ENCODE measurements at regions not wholly inside any gene's neighbourhood (a gene's known extent, or its start where the extent isn't known, plus 50 kb on each side); places are given as distances from the start of the nearest gene placed in this dataset.

DNA sequence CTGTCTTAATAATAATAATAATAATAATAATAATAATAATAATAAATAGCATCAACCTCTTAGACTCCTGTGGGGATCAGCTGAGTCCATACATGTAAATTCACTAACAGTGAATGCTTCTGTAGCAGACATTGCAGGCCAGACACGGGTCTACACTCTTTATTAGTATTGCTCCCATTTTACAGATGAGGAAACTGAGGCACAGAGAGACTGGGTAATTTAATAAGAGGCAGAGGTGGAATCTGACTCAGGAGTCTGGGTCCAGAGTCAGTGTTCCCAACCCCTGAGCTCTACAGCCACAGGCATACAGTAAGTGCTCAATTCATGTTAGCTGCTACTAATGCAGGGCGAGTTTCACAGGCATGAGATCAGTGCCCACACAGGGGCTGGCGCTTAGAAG lies 123.2 kb upstream of the MAP1LC3B2 start:
- CTCF ChIA-PET = interaction anchor here (0.8 kb wide), 1 partner anchor 273 kb away, joined by 3 read pairs; no protein-coding TSS in a partner anchor
- POLR2A ChIA-PET = interaction anchor here (0.6 kb wide), 1 partner anchor 128 kb away, joined by 3 read pairs; no protein-coding TSS in a partner anchor
- H3K4me3 ChIP-seq (ENCODE audit: low read depth in 2 of 2, low read length in 2 of 2) = no peak overlapping the region
- H3K36me3 ChIP-seq (ENCODE audit: control insufficient read depth, insufficient read depth, low read length) = no peaks in the 10 kb centered on the region
- no TSS peak for BruUV-seq (replicated peaks)
- no peaks in the 10 kb centered on the region; the same call in 1 of the 2 replicates for H3K9me3 ChIP-seq (ENCODE audit: control insufficient read depth, insufficient read depth, low read depth, low read length)
- DNase-seq (ENCODE audit: low read depth, low spot score) = no peak
- peaks cover 30% of the 10 kb centered on the region for H3K4me1 ChIP-seq (ENCODE audit: control insufficient read depth, insufficient read depth, low read length)
- peak overlapping the region; percentile 74 for H3K27ac ChIP-seq (ENCODE audit: low read length)
- no peaks in the 10 kb centered on the region for H3K27me3 ChIP-seq (ENCODE audit: control insufficient read depth, insufficient read depth, low read length)
- TF ChIP-seq SIN3A (IDR thresholded peaks at IDR 0.05; ENCODE audit: borderline replicate concordance, insufficient read depth, low read depth, low read length) (no peak), POLR2AphosphoS5 (IDR thresholded peaks at IDR 0.05; ENCODE audit: low read depth, low read length) (no peak), TCF7L2 (IDR thresholded peaks at IDR 0.05; ENCODE audit: low read depth, low read length) (no peak)
- TF ChIP-seq, protein P1, sequence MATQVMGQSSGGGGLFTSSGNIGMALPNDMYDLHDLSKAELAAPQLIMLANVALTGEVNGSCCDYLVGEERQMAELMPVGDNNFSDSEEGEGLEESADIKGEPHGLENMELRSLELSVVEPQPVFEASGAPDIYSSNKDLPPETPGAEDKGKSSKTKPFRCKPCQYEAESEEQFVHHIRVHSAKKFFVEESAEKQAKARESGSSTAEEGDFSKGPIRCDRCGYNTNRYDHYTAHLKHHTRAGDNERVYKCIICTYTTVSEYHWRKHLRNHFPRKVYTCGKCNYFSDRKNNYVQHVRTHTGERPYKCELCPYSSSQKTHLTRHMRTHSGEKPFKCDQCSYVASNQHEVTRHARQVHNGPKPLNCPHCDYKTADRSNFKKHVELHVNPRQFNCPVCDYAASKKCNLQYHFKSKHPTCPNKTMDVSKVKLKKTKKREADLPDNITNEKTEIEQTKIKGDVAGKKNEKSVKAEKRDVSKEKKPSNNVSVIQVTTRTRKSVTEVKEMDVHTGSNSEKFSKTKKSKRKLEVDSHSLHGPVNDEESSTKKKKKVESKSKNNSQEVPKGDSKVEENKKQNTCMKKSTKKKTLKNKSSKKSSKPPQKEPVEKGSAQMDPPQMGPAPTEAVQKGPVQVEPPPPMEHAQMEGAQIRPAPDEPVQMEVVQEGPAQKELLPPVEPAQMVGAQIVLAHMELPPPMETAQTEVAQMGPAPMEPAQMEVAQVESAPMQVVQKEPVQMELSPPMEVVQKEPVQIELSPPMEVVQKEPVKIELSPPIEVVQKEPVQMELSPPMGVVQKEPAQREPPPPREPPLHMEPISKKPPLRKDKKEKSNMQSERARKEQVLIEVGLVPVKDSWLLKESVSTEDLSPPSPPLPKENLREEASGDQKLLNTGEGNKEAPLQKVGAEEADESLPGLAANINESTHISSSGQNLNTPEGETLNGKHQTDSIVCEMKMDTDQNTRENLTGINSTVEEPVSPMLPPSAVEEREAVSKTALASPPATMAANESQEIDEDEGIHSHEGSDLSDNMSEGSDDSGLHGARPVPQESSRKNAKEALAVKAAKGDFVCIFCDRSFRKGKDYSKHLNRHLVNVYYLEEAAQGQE (IDR thresholded peaks at IDR 0.05; ENCODE audit: insufficient read depth in 1 of 2, low read depth in 2 of 2, low read length in 1 of 2) = no peak
- TF ChIP-seq, protein P2, sequence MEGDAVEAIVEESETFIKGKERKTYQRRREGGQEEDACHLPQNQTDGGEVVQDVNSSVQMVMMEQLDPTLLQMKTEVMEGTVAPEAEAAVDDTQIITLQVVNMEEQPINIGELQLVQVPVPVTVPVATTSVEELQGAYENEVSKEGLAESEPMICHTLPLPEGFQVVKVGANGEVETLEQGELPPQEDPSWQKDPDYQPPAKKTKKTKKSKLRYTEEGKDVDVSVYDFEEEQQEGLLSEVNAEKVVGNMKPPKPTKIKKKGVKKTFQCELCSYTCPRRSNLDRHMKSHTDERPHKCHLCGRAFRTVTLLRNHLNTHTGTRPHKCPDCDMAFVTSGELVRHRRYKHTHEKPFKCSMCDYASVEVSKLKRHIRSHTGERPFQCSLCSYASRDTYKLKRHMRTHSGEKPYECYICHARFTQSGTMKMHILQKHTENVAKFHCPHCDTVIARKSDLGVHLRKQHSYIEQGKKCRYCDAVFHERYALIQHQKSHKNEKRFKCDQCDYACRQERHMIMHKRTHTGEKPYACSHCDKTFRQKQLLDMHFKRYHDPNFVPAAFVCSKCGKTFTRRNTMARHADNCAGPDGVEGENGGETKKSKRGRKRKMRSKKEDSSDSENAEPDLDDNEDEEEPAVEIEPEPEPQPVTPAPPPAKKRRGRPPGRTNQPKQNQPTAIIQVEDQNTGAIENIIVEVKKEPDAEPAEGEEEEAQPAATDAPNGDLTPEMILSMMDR (IDR thresholded peaks at IDR 0.05) = no peak
- intact Hi-C loops (cut with micrococcal nuclease; ENCODE audit: unreplicated experiment) (no loop called here), in situ Hi-C loops (cut with HindIII; ENCODE audit: low pct_unique_long_range_greater_than_20kb, low sequenced_read_pairs) (no loop called here)
- ATAC-seq = no peak

DNA sequence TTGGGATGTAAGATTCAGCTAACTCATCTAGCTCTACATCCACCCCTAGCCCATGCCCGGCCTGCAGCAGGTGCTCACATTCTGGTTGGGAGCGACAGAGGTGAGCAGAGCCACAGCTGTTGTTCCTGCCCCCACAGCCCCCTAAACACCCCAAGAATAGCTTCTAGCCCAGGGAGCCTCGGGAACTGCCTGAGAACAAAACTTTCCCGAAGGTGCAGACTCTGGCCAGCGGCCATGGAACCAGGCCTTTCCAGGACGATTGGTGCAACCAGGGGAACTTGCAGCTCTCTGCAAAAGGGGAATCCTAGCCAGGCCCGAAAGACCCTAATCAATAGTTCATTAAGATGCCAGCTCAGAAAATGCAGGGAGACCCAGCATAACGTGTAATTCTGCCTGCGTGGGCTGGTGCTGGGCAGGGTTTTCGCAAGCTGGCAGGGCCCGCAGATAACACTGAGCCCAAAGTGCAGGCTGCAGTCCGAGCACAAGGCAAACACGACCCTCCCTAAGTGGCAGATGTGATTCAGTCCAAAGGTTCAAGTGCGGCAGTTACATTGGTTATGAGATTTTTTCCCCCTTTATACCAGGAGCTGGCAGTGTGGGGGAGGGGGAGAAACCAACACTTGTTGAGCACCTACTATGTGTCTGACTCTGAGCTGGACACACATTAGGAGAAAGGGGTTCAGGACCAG lies 122.5 kb upstream of the MAP1LC3B2 start:
- Histone ChIP-seq H3K27me3 (ENCODE audit: control insufficient read depth, insufficient read depth, low read length) (no peaks in the 10 kb centered on the region), H3K4me1 (ENCODE audit: control insufficient read depth, insufficient read depth, low read length) (peaks cover 30% of the 10 kb centered on the region), H3K36me3 (ENCODE audit: control insufficient read depth, insufficient read depth, low read length) (no peaks in the 10 kb centered on the region), H3K4me3 (ENCODE audit: low read depth in 2 of 2, low read length in 2 of 2) (no peak overlapping the region), H3K27ac (ENCODE audit: low read length) (peak overlapping the region; percentile 74), H3K9me3 (ENCODE audit: control insufficient read depth, insufficient read depth, low read depth, low read length) (no peaks in the 10 kb centered on the region; the same call in 1 of the 2 replicates)
- no peak for TF ChIP-seq SIN3A (IDR thresholded peaks at IDR 0.05; ENCODE audit: borderline replicate concordance, insufficient read depth, low read depth, low read length)
- TF ChIP-seq TCF7L2 (IDR thresholded peaks at IDR 0.05; ENCODE audit: low read depth, low read length) = no peak
- TF ChIP-seq, protein P2 (IDR thresholded peaks at IDR 0.05) = no peak
- no peak for TF ChIP-seq POLR2AphosphoS5 (IDR thresholded peaks at IDR 0.05; ENCODE audit: low read depth, low read length)
- TF ChIP-seq, protein P1 (IDR thresholded peaks at IDR 0.05; ENCODE audit: insufficient read depth in 1 of 2, low read depth in 2 of 2, low read length in 1 of 2) = no peak
- BruUV-seq (replicated peaks) = no TSS peak
- DNase-seq (ENCODE audit: low read depth, low spot score) = no peak
- intact Hi-C loops (cut with micrococcal nuclease; ENCODE audit: unreplicated experiment) (no loop called here), in situ Hi-C loops (cut with HindIII; ENCODE audit: low pct_unique_long_range_greater_than_20kb, low sequenced_read_pairs) (no loop called here)
- ATAC-seq = peak; percentile 42; the same call in 1 of the 2 replicates
- CTCF ChIA-PET = interaction anchor here (0.8 kb wide), 1 partner anchor 273 kb away, joined by 3 read pairs; no protein-coding TSS in a partner anchor
- POLR2A ChIA-PET = no interaction called here

Measured in Panc1 (cell line).